SIG-M5 treated with dmso at 0.1 percent for 504 hours (cell line): ENCODE measurements at regions not wholly inside any gene's neighbourhood (a gene's known extent, or its start where the extent isn't known, plus 50 kb on each side); places are given as distances from the start of the nearest gene placed in this dataset.
"Not testable (repeated sequence)": the region's sequence is repeated elsewhere in the genome, so short reads cannot be mapped to it uniquely, and the experiment has no call there.

Source experiments
- DNase-seq: peaks from one replicate; lab custom pipeline; 2025; ENCODE audit not compliant: unreplicated experiment; lab: John Stamatoyannopoulos, UW

- no peak for DNase-seq
These were observed 475.0 kb upstream of the ADARB2 start for GRCh38 chr10:2212244-2212834.

GRCh38 chr10:2210088-2210487 is 472.8 kb upstream of the ADARB2 start:
- no peak for DNase-seq

GRCh38 chr10:2208106-2208505 is 470.8 kb upstream of the ADARB2 start:
- no peak for DNase-seq

- DNase-seq, result no peak
These were observed 470.1 kb upstream of the ADARB2 start for GRCh38 chr10:2207246-2207922.

- DNase-seq, result no peak
These were observed 468.1 kb upstream of the ADARB2 start for GRCh38 chr10:2205406-2205805.

- DNase-seq, result no peak
These were observed 465.1 kb upstream of the ADARB2 start for GRCh38 chr10:2202401-2202800.

- no peak for DNase-seq
These were observed 464.3 kb upstream of the ADARB2 start for GRCh38 chr10:2201534-2202099.

- DNase-seq, result no peak
These were observed 460.3 kb upstream of the ADARB2 start for GRCh38 chr10:2197663-2198062.

- no peak for DNase-seq
These were observed 458.9 kb upstream of the ADARB2 start for GRCh38 chr10:2196272-2196671.

- not testable (repeated sequence) for DNase-seq
These were observed 452.0 kb upstream of the ADARB2 start for GRCh38 chr10:2189356-2189755.

- no peak for DNase-seq
These were observed 451.0 kb upstream of the ADARB2 start for GRCh38 chr10:2188371-2188770.

- DNase-seq, result no peak
These were observed 436.0 kb upstream of the ADARB2 start for GRCh38 chr10:2173327-2173726.

GRCh38 chr10:2165771-2166460 is 428.6 kb upstream of the ADARB2 start:
- no peak for DNase-seq

GRCh38 chr10:2150288-2150687 is 413.0 kb upstream of the ADARB2 start:
- no peak for DNase-seq

GRCh38 chr10:2145926-2146478 is 408.7 kb upstream of the ADARB2 start:
- DNase-seq, result no peak

- no peak for DNase-seq
These were observed 408.2 kb upstream of the ADARB2 start for GRCh38 chr10:2145491-2145890.

GRCh38 chr10:2144584-2144983 is 407.3 kb upstream of the ADARB2 start:
- no peak for DNase-seq

- DNase-seq, result no peak
These were observed 406.0 kb upstream of the ADARB2 start for GRCh38 chr10:2143213-2143835.

GRCh38 chr10:2139746-2140145 is 402.4 kb upstream of the ADARB2 start:
- no peak for DNase-seq

- peak; percentile 23 for DNase-seq
These were observed 400.3 kb upstream of the ADARB2 start for GRCh38 chr10:2137549-2138174.
